NCI-H1930 (cell line): ENCODE measurements at regions not wholly inside any gene's neighbourhood (a gene's known extent, or its start where the extent isn't known, plus 50 kb on each side); places are given as distances from the start of the nearest gene placed in this dataset.

ENCODE experiments used
- DNase-seq, 2 experiments: peaks; one replicate each; lab custom pipeline; 2025; lab: John Stamatoyannopoulos, UW

GRCh38 chr2:134081238-134081938 is 172.5 kb upstream of the MGAT5 start:
- no peak for DNase-seq

GRCh38 chr2:134083548-134083947 is 170.3 kb upstream of the MGAT5 start:
- no peak for DNase-seq

- DNase-seq = no peak
Observed at GRCh38 chr2:134086594-134087219, 167.2 kb upstream of the MGAT5 start.

GRCh38 chr2:134087371-134087921 is 166.4 kb upstream of the MGAT5 start:
- DNase-seq = no peak

GRCh38 chr2:134089454-134089853 is 164.4 kb upstream of the MGAT5 start:
- no peak for DNase-seq

- DNase-seq = no peak
Observed at GRCh38 chr2:134097740-134098139, 156.1 kb upstream of the MGAT5 start.

- no peak for DNase-seq
Observed at GRCh38 chr2:134098321-134098720, 155.6 kb upstream of the MGAT5 start.

GRCh38 chr2:134099273-134099672 is 154.6 kb upstream of the MGAT5 start:
- DNase-seq = no peak

- DNase-seq = no peak
Observed at GRCh38 chr2:134103196-134103595, 150.7 kb upstream of the MGAT5 start.

- no peak for DNase-seq
Observed at GRCh38 chr2:134104754-134105153, 149.1 kb upstream of the MGAT5 start.

- DNase-seq = no peak
Observed at GRCh38 chr2:134107402-134107801, 146.5 kb upstream of the MGAT5 start.

GRCh38 chr2:134108113-134108512 is 145.8 kb upstream of the MGAT5 start:
- no peak for DNase-seq

GRCh38 chr2:134109246-134109645 is 144.6 kb upstream of the MGAT5 start:
- no peak for DNase-seq

GRCh38 chr2:134109725-134110124 is 144.1 kb upstream of the MGAT5 start:
- no peak for DNase-seq

- no peak for DNase-seq
Observed at GRCh38 chr2:134110532-134110931, 143.3 kb upstream of the MGAT5 start.

- no peak for DNase-seq
Observed at GRCh38 chr2:134117676-134118075, 136.2 kb upstream of the MGAT5 start.

GRCh38 chr2:134118279-134119116 is 135.4 kb upstream of the MGAT5 start:
- peak; percentile 61 to 70 for DNase-seq

- DNase-seq = no peak
Observed at GRCh38 chr2:134119117-134119712, 134.7 kb upstream of the MGAT5 start.

- DNase-seq = peak; percentile 49 to 54
Observed at GRCh38 chr2:134119713-134120405, 134.0 kb upstream of the MGAT5 start.

- no peak for DNase-seq
Observed at GRCh38 chr2:134120406-134120732, 133.5 kb upstream of the MGAT5 start.

GRCh38 chr2:134120733-134121630 is 132.9 kb upstream of the MGAT5 start:
- peak in 1 of 2 experiments; percentile 12 for DNase-seq
